OCI-M1 (cell line): ENCODE measurements at regions not wholly inside any gene's neighbourhood (a gene's known extent, or its start where the extent isn't known, plus 50 kb on each side); places are given as distances from the start of the nearest gene placed in this dataset.

Experiments used
- DNase-seq: peaks from one replicate; lab custom pipeline; 2025; lab: John Stamatoyannopoulos, UW

GRCh38 chr3:27939521-27939920 lies 217.4 kb upstream of the EOMES start:
- DNase-seq: no peak

DNA sequence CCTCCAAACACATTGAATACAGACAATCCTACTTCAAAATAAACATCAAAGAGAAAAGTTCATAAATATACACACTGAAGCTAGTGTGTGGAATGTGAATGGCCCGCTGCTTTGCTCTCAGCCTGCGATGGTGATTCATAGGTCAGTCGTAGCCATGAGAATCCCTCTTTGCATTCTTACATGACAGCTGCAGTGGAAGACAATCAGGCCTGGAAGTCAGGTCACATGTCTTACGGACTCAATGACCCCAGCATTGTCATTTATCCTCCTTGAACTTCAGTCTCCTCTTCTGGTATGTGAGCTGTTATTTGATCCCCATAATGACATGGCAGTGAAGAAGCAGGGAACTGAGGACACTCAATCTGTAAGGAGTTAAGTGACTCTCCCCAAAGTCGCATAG lies 217.8 kb upstream of the EOMES start:
- DNase-seq: no peak

- peak; percentile 47 for DNase-seq
These were observed 221.0 kb upstream of the EOMES start for GRCh38 chr3:27943106-27943505.

DNA sequence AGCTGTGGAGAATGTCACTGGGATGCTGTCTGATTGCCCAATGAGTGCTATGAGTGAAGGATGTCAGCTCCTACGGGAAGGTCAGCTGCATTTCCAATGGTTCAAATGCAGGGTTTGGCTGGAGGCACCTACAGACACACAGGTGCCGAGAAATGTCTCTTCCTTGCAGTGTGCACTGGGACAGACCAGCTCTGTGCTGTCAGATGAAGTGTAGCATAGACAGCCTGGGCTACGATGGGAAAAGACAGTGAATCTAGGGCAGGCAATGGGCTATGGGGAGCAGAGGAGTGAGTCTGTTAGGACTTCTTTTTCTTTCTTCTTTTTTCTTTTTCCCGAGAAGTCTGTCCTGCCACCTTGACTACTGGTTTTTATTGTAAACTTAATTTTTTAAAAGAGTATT lies 223.1 kb upstream of the EOMES start:
- no peak for DNase-seq

DNA sequence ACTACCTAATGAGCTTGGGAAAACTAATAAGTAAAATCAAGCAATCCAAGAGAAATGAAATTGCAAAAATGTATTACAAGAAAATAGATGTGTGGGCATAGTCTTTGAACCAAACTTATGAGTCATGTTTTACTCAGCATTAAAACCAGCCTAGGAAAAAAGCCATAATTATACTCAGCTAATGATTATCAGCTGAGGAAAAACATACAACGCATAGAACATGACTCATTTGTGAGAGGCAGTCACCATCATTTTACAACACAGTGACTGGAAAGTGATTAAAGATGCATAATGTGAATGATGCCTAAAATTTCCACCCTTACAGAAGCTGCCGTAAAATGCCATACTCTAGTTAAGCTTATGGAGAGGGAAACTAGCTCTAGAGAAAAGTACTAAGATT lies 238.0 kb upstream of the EOMES start:
- DNase-seq: no peak

DNA sequence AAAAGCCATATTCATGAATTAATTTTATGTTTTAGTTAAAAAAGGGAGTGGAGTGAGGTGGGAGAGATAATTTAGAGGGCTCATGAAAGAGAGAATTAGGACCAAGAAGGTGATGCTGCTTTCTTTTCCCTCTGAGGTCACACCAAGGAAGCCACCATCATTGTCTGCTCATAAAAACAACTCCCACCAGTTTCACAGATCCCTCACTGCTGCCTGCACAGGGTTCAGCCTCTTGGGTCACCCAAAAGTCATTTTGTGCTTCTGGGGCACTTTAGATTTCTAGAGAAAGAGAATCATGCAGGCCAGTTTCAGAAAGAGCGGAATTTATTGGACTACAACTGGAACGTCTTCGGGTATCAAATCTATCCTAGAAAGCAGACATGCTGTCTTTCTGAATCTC lies 241.4 kb upstream of the EOMES start:
- no peak for DNase-seq

- DNase-seq: no peak
These were observed 249.5 kb upstream of the EOMES start for GRCh38 chr3:27971600-27971999.

DNA sequence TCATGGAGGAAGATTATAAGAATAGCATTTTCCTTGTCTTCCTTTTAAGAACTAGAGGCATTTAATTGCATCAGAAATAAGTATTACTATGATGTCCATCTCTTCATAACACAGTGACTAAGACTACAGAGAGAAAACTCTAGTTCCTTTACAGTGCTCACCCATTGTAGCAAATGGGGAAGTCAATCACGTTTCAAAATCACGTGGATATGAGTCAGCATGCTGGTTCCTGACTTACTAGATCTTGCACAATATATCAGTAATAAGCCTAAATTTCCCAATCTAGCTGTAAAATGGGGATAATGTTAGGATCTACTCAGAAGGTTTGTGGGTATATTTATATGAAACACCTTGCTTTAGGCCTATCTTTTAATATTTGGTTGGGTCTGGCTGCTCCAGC lies 254.8 kb upstream of the EOMES start:
- DNase-seq: peak; percentile 92

- DNase-seq: no peak
These were observed 256.3 kb upstream of the EOMES start for GRCh38 chr3:27978440-27978839.

DNA sequence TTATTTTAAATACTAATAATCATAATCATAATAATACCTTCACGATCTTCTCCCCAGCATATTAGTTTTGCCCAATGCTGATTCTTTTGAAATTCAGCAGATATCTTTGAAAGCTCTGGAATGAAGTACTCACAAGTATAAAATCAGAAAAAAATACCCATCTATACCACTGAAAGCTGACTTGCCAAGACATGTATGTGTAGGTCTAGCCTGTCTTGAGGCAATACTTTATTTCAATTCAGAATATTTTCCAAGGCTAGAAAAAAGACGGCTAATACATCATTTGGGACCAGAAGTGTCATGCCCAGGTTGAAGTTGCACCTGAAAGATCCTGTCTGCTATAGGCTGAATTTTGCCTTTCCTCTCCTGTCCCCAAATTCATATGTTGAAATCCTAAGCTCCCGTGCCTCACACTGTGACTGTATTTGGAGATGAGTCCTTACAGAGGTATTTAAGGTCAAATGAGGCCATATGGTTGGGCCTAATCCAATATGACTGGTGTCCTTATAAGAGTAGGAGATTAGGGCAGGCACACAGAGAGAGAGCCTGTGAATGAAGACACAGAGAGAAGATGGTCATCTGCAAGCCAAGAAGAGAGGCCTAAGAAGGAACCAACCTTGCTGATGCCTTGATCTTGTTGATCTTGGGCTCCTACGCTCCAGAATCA lies 255.9 kb upstream of the CMC1 start:
- no peak for DNase-seq

GRCh38 chr3:27986234-27986879 lies 255.1 kb upstream of the CMC1 start:
- DNase-seq: no peak

- DNase-seq: no peak
These were observed 251.1 kb upstream of the CMC1 start for GRCh38 chr3:27990324-27990723.

DNA sequence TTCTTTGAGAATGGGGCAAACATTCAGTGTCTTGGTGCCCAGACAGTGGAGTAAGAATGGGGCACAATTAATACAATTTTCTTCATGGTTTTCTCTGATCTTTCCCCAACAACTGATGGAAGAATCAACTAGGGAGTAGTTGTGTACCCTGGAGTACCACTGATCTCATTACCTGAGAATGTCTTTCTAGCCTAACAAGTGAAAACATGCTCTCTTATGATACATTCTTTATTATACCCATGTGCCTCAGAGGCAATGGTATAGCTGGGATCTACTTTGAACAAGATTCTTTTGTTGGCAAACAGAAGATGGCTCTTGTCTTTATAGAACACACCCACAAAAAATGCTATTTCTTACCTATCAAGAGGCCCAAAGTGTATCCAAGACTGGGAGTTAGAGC lies 250.6 kb upstream of the CMC1 start:
- no peak for DNase-seq

GRCh38 chr3:27993051-27993450 lies 248.4 kb upstream of the CMC1 start:
- DNase-seq: no peak

DNA sequence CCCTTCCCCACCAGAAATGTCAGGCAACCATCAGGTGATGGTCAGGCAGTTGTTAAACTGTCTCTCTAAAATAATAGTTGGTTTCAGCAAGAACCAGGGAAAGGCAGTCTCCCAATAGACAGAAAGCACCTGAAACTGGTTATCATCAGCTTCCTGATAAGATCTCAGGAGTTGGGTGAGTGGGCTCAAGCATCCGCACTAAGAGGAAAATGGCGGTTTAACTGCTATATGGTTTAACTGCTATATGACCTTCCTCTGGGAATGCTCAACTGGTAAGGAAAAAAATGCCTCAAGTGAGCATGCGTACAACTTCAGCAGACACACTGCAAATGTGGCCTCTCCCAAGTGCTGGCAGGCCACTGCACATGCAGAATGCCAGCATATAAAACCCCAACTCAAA lies 240.8 kb upstream of the CMC1 start:
- DNase-seq: no peak

GRCh38 chr3:28008235-28008634 lies 233.2 kb upstream of the CMC1 start:
- peak; percentile 29 for DNase-seq

DNA sequence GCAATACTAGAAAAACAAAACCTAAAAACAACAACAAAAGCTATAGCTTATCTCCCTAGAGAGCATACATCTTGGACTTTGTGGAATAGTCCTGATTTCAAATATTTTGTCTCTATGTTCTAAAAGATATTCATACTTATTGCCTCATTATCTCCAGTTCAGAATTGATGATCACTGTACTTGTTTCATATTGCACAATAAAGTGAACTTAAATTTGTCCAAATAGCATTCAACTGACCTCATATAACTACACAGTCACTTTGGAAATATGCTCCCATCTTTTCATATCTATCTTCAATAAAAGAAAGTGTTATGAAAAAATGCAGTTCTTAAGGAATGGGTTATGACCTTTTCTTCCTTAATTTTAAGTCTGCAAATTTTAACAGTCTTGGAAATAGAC lies 228.6 kb upstream of the CMC1 start:
- no peak for DNase-seq

DNA sequence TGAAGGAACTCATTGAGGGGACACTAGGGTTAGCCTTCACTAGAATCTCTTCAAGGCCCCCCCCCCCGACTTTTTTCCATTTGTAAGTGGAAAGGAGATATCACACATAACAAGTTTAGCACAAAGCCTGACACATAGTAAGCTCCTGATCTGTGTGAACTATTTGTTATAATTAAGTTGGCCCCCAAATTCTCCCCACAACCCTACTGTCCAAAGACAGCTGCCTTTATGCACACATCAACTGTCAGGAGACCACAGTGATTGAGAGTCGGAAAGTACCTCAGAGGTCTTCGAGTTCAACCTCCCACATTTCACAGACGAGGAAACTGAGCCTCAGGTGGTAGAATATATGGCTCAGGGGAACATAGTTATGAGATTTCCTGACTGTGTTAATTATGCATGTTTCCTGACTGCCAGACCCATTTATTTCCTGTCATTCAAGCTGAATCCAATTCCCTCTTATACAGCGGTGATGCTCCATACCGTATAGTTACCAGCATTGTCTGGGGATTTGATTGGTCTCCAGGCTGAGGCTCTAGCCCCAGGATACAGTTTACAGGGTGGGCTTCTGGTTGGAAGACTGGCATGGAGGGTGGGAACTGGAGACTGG lies 227.4 kb upstream of the CMC1 start:
- DNase-seq: no peak

DNA sequence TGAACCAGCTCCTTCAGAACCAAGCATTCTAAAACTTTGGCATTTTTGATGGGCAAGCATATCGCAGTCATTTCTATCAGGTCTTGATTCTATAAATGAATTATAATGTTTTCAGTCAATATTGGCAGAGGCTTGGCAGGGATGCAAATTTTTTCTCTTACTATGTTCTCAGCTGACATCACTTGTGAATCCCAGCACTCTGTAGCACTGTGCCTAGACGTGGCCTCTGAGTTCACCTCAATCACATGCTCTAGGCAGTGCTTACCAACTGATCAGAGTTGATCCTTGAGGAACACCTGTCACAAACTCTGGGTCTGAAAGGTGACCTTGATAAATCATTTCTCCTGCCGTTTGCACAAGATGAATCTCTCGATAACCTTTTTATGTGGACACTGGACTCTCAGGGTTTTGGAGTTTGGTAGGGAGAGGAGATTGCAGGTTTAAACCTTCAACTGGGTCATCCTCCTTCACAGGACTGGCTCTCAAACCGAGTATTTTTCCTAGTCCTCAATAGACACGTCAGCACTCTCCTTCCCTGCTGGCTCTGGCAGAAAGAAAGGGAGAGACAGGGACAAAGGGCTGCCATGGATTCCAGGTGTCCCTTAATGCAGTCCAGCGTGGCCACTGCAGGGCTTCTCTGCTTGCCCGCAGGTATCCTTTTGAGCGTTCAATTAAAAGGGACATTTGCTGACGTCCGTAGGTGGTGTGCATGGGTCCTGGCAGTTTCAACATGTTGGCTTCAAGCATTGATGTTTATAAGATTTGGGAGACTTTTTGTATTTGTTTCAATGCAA lies 222.3 kb upstream of the CMC1 start:
- no peak for DNase-seq

GRCh38 chr3:28019740-28020139 lies 221.7 kb upstream of the CMC1 start:
- DNase-seq: no peak

DNA sequence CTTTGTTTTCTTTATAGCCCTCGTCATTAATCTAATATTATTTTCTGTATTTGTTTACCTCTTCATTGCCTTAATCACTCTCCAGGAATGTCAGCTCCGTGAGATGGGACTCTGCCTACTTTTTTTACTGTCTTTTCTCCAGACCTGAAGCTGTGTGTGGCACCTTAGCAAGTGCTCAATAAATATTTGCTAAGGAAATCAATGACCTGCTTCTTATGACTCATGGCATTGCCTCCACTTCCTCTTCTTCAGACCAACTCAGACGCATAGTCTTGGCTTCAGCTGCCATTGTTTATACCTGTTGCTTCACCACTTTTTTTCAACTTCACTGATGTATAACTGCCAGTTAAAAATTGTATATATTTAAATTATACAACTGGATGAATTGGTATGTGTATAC lies 218.5 kb upstream of the CMC1 start:
- peak; percentile 14 for DNase-seq

- no peak for DNase-seq
These were observed 212.9 kb upstream of the CMC1 start for GRCh38 chr3:28028554-28028953.
